ENCODE measurements at regions not wholly inside any gene's neighbourhood (a gene's known extent, or its start where the extent isn't known, plus 50 kb on each side); places are given as distances from the start of the nearest gene placed in this dataset.

- DNase-seq: no peak
- Histone ChIP-seq H3K27me3 (replicated peaks; ENCODE audit: control insufficient read depth, insufficient read depth, low read length) (no peaks in the 10 kb centered on the region), H3K36me3 (ENCODE audit: control insufficient read depth, insufficient read depth, low read length) (no peaks in the 10 kb centered on the region), H3K4me1 (no peaks in the 10 kb centered on the region), H3K9me3 (no peaks in the 10 kb centered on the region), H3K4me3 (ENCODE audit: low read depth, low read length) (no peak overlapping the region)
- Mint-ChIP-seq H3K27ac (ENCODE audit: unreplicated experiment) (no peak overlapping the region), H3K4me3 (ENCODE audit: unreplicated experiment) (no peak overlapping the region), H3K27me3 (ENCODE audit: insufficient read depth, unreplicated experiment) (no peaks in the 10 kb centered on the region), H3K4me1 (ENCODE audit: low read depth, unreplicated experiment) (no peaks in the 10 kb centered on the region), H3K36me3 (ENCODE audit: insufficient read depth, unreplicated experiment) (no peaks in the 10 kb centered on the region), H3K9me3 (ENCODE audit: unreplicated experiment) (no peaks in the 10 kb centered on the region)
- no TSS peak for BruUV-seq (replicated peaks)
- TF ChIP-seq CTCF (IDR thresholded peaks at IDR 0.05; ENCODE audit: insufficient read depth in 1 of 2, low read depth in 1 of 2, low read length in 1 of 2, severe bottlenecking in 1 of 2, unreplicated experiment in 1 of 2): no peak
- CTCF ChIA-PET: no interaction called here
- POLR2A ChIA-PET: no interaction called here
- intact Hi-C loops (cut with micrococcal nuclease; ENCODE audit: unreplicated experiment): no loop called here
Observed at GRCh38 chr3:162385387-162385786, 888.8 kb downstream of the OTOL1 start.

- POLR2A ChIA-PET: no interaction called here
- no peaks in the 10 kb centered on the region for H3K4me1 ChIP-seq
- no peak overlapping the region for H3K27ac Mint-ChIP-seq (ENCODE audit: unreplicated experiment)
- H3K4me3 ChIP-seq (ENCODE audit: low read depth, low read length): no peak overlapping the region
- no peak for DNase-seq
- intact Hi-C loops (cut with micrococcal nuclease; ENCODE audit: unreplicated experiment): no loop called here
- no peak overlapping the region for H3K4me3 Mint-ChIP-seq (ENCODE audit: unreplicated experiment)
- no peaks in the 10 kb centered on the region for H3K27me3 ChIP-seq (replicated peaks; ENCODE audit: control insufficient read depth, insufficient read depth, low read length)
- BruUV-seq (replicated peaks): no TSS peak
- no peak for TF ChIP-seq CTCF (IDR thresholded peaks at IDR 0.05; ENCODE audit: insufficient read depth in 1 of 2, low read depth in 1 of 2, low read length in 1 of 2, severe bottlenecking in 1 of 2, unreplicated experiment in 1 of 2)
- H3K9me3 Mint-ChIP-seq (ENCODE audit: unreplicated experiment): no peaks in the 10 kb centered on the region
- H3K36me3 ChIP-seq (ENCODE audit: control insufficient read depth, insufficient read depth, low read length): no peaks in the 10 kb centered on the region
- peaks cover 3% of the 10 kb centered on the region for H3K27me3 Mint-ChIP-seq (ENCODE audit: insufficient read depth, unreplicated experiment)
- no peaks in the 10 kb centered on the region for H3K36me3 Mint-ChIP-seq (ENCODE audit: insufficient read depth, unreplicated experiment)
- CTCF ChIA-PET: no interaction called here
- peaks cover 5% of the 10 kb centered on the region for H3K4me1 Mint-ChIP-seq (ENCODE audit: low read depth, unreplicated experiment)
- no peaks in the 10 kb centered on the region for H3K9me3 ChIP-seq
Observed at GRCh38 chr3:162390891-162391290, 894.3 kb downstream of the OTOL1 start.

GRCh38 chr3:162391301-162391700, 894.7 kb downstream of the OTOL1 start:
- Mint-ChIP-seq H3K36me3 (ENCODE audit: insufficient read depth, unreplicated experiment) (no peaks in the 10 kb centered on the region), H3K9me3 (ENCODE audit: unreplicated experiment) (no peaks in the 10 kb centered on the region), H3K27ac (ENCODE audit: unreplicated experiment) (no peak overlapping the region), H3K27me3 (ENCODE audit: insufficient read depth, unreplicated experiment) (peaks cover 3% of the 10 kb centered on the region), H3K4me1 (ENCODE audit: low read depth, unreplicated experiment) (peaks cover 5% of the 10 kb centered on the region), H3K4me3 (ENCODE audit: unreplicated experiment) (no peak overlapping the region)
- TF ChIP-seq CTCF (IDR thresholded peaks at IDR 0.05; ENCODE audit: insufficient read depth in 1 of 2, low read depth in 1 of 2, low read length in 1 of 2, severe bottlenecking in 1 of 2, unreplicated experiment in 1 of 2): no peak
- POLR2A ChIA-PET: no interaction called here
- H3K4me3 ChIP-seq (ENCODE audit: low read depth, low read length): no peak overlapping the region
- H3K27me3 ChIP-seq (replicated peaks; ENCODE audit: control insufficient read depth, insufficient read depth, low read length): no peaks in the 10 kb centered on the region
- no peaks in the 10 kb centered on the region for H3K4me1 ChIP-seq
- no TSS peak for BruUV-seq (replicated peaks)
- H3K36me3 ChIP-seq (ENCODE audit: control insufficient read depth, insufficient read depth, low read length): no peaks in the 10 kb centered on the region
- CTCF ChIA-PET: no interaction called here
- intact Hi-C loops (cut with micrococcal nuclease; ENCODE audit: unreplicated experiment): no loop called here
- H3K9me3 ChIP-seq: no peaks in the 10 kb centered on the region
- no peak for DNase-seq
